B cell (primary cell): ENCODE measurements at regions not wholly inside any gene's neighbourhood (a gene's known extent, or its start where the extent isn't known, plus 50 kb on each side); places are given as distances from the start of the nearest gene placed in this dataset.

Experiments
- ATAC-seq: fragments of 200-7000 bp; cut with Tn5 transposase; one replicate; pipeline ENCODE4 v1.10.0; 2021; ENCODE audit warnings: low read depth, mild to moderate bottlenecking, moderate number of reproducible peaks, moderate library complexity
- CTCF ChIA-PET: fragments of 350-600 bp; sonication (Branson Sonifier 250); formaldehyde crosslinking; loops from one replicate; lab custom pipeline; 2021; ENCODE audit warnings: antibody characterized with exemption, inconsistent platforms; lab: Charles Lee
- POLR2A ChIA-PET: fragments of 350-600 bp; sonication (Branson Sonifier 250); formaldehyde crosslinking; loops from one replicate; lab custom pipeline; 2021; ENCODE audit warnings: antibody characterized with exemption; lab: Charles Lee
- DNase-seq: peaks from one replicate; pipeline ENCODE4 v3.0.0; 2013
- H2AFZ ChIP-seq: 2 replicates; pipeline ENCODE4 v1.6.1; 2012; ENCODE audit warnings: mild to moderate bottlenecking, low read depth, low read length; ENCODE audit not compliant: insufficient read depth, poor library complexity, severe bottlenecking
- H3K27ac ChIP-seq, 2 donors: 1 replicate in 1 of 2; 2 replicates in 1 of 2; pipeline ENCODE4 v1.5.1; 2012 to 2013; ENCODE audit warnings: low read length in 2 of 2, mild to moderate bottlenecking in 2 of 2, moderate library complexity in 1 of 2
- H3K27me3 ChIP-seq, 4 experiments: fragments of 200-600 bp in 1 of 4; sonication (generic) in 1 of 4; replicated peaks in 1 of 4; 1 replicate in 2 of 4; 2 replicates in 2 of 4; pipeline versions ENCODE4 v1.6.1 to v1.7.0; 2013 to 2016; ENCODE audit warnings: low read length in 3 of 4, mild to moderate bottlenecking in 2 of 4, mixed read lengths in 1 of 4, moderate library complexity in 1 of 4; ENCODE audit not compliant: insufficient read depth in 4 of 4, control insufficient read depth in 3 of 4; ENCODE audit errors: control extremely low read depth in 1 of 4
- H3K36me3 ChIP-seq, 2 experiments: replicated peaks in 1 of 2; 1 replicate in 1 of 2; 2 replicates in 1 of 2; pipeline versions ENCODE4 v1.6.1 to v1.7.1; 2013; ENCODE audit warnings: low read length in 1 of 2; ENCODE audit not compliant: insufficient read depth in 2 of 2, control insufficient read depth in 1 of 2; ENCODE audit errors: control extremely low read depth in 1 of 2, extremely low read depth in 1 of 2
- H3K4me1 ChIP-seq, 2 donors: fragments of 200-600 bp in 1 of 2; sonication (generic) in 1 of 2; 1 replicate in 1 of 2; 2 replicates in 1 of 2; pipeline versions ENCODE4 v1.5.1 to v1.6.1; 2013 to 2017; ENCODE audit warnings: low read length in 2 of 2; ENCODE audit not compliant: control insufficient read depth in 2 of 2, insufficient read depth in 2 of 2
- H3K4me2 ChIP-seq: replicated peaks from 2 replicates; pipeline ENCODE3; 2012; ENCODE audit warnings: mild to moderate bottlenecking, low read depth, low read length; ENCODE audit not compliant: poor library complexity, severe bottlenecking
- H3K4me3 ChIP-seq, 5 experiments: fragments of 200-600 bp in 1 of 5; sonication (generic) in 1 of 5; 1 replicate in 3 of 5; 2 replicates in 2 of 5; pipeline versions ENCODE4 v1.5.1 to v1.7.0; 2011 to 2016; ENCODE audit warnings: low read length in 4 of 5, mild to moderate bottlenecking in 4 of 5, low read depth in 2 of 5, control low read depth in 1 of 5, moderate library complexity in 1 of 5; ENCODE audit not compliant: insufficient read depth in 1 of 5; ENCODE audit errors: control extremely low read depth in 1 of 5, extremely low read depth in 1 of 5
- H3K79me2 ChIP-seq: fragments of 200-600 bp; sonication (generic); one replicate; pipeline ENCODE4 v1.6.0; 2016; ENCODE audit warnings: low read length; ENCODE audit not compliant: control insufficient read depth, insufficient read depth
- H3K9ac ChIP-seq: fragments of 200-600 bp; sonication (generic); 2 replicates; pipeline ENCODE4 v1.6.1; 2017; ENCODE audit warnings: mild to moderate bottlenecking, low read length, moderate library complexity
- H3K9me3 ChIP-seq, 3 donors: one replicate each; pipeline versions ENCODE4 v1.6.1 to v1.7.1; 2013; ENCODE audit warnings: low read length in 2 of 3; ENCODE audit not compliant: control insufficient read depth in 2 of 3, insufficient read depth in 1 of 3; ENCODE audit errors: control extremely low read depth in 1 of 3
- H4K20me1 ChIP-seq: 2 replicates; pipeline ENCODE4 v1.6.0; 2012; ENCODE audit warnings: mild to moderate bottlenecking, low read length; ENCODE audit not compliant: insufficient read depth, control insufficient read depth, poor library complexity, severe bottlenecking
- H3K27ac Mint-ChIP-seq: one replicate; pipeline ENCODE4 v1.8.0; 2021; ENCODE audit warnings: mixed read lengths
- H3K27me3 Mint-ChIP-seq: one replicate; pipeline ENCODE4 v1.8.0; 2021; ENCODE audit warnings: mixed read lengths
- H3K4me1 Mint-ChIP-seq: one replicate; pipeline ENCODE4 v1.8.0; 2021; ENCODE audit warnings: mixed read lengths
- H3K4me3 Mint-ChIP-seq: one replicate; pipeline ENCODE4 v1.8.0; 2021; ENCODE audit warnings: mixed read lengths
- H3K9me3 Mint-ChIP-seq: one replicate; pipeline ENCODE4 v1.8.0; 2022; ENCODE audit warnings: mixed read lengths; ENCODE audit not compliant: insufficient read depth
- EZH2 ChIP-seq: IDR thresholded peaks from 2 replicates; pipeline ENCODE4 v1.6.1; 2012; ENCODE audit warnings: borderline replicate concordance, low read depth, mild to moderate bottlenecking, moderate library complexity, low read length; ENCODE audit not compliant: insufficient read depth, poor library complexity, severe bottlenecking
- WGBS: methylation state at CpG from one replicate; pipeline ENCODE4 v1.1.5; 2013; ENCODE audit warnings: missing lambda C conversion rate; ENCODE audit not compliant: insufficient coverage; 5-methylcytosine and 5-hydroxymethylcytosine counted together
- intact Hi-C: fragments of 100-400 bp; cut with micrococcal nuclease; formaldehyde crosslinking; loops from one replicate; pipeline ENCODE4 v1.10.0; 2022
- TF ChIP-seq, protein P1 (sequence below): fragments of 200-600 bp; IDR thresholded peaks from one replicate; pipeline ENCODE4 v1.8.0; 2022; ENCODE audit warnings: antibody characterized with exemption, mild to moderate bottlenecking

DNA sequence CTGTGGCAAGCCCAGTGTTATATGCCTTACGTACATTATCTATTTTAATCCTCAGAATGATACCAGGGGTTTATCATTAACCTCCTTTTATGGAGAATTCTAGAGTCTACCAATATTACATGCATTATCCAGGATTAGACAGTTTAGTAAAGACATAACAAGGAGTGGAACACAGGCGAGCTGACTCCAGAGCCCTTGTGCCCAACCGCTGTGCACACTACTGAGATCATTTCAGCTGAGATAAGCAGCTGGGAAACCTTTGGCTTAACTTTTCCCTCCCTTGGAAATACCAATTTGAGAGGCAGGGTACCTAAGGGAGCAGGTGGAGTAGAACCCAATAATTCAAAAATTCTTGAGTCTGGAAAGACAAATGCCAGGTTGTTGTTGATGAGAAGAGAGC lies 59.8 kb upstream of the ATP1B1 start:
- CTCF ChIA-PET = no interaction called here
- Mint-ChIP-seq H3K27me3 (peaks cover 6% of the 10 kb centered on the region), H3K4me3 (no peak overlapping the region), H3K4me1 (peaks cover 23% of the 10 kb centered on the region), H3K27ac (no peak overlapping the region), H3K9me3 (no peaks in the 10 kb centered on the region)
- Histone ChIP-seq H2AFZ (no peak overlapping the region), H3K9me3 (no peaks in the 10 kb centered on the region), H3K4me1 (peaks cover 16% of the 10 kb centered on the region in 2 donors), H3K79me2 (no peaks in the 10 kb centered on the region), H4K20me1 (no peaks in the 10 kb centered on the region), H3K36me3 (no peaks in the 10 kb centered on the region), H3K27ac (no peak overlapping the region), H3K27me3 (no peaks in the 10 kb centered on the region), H3K4me2 (no peak overlapping the region), H3K4me3 (no peak overlapping the region), H3K9ac (no peak overlapping the region)
- no peak for DNase-seq
- POLR2A ChIA-PET = no interaction called here
- 93% methylated on average over 2 of the region's 3 CpGs for WGBS
- no peak for ATAC-seq
- TF ChIP-seq, protein P1, sequence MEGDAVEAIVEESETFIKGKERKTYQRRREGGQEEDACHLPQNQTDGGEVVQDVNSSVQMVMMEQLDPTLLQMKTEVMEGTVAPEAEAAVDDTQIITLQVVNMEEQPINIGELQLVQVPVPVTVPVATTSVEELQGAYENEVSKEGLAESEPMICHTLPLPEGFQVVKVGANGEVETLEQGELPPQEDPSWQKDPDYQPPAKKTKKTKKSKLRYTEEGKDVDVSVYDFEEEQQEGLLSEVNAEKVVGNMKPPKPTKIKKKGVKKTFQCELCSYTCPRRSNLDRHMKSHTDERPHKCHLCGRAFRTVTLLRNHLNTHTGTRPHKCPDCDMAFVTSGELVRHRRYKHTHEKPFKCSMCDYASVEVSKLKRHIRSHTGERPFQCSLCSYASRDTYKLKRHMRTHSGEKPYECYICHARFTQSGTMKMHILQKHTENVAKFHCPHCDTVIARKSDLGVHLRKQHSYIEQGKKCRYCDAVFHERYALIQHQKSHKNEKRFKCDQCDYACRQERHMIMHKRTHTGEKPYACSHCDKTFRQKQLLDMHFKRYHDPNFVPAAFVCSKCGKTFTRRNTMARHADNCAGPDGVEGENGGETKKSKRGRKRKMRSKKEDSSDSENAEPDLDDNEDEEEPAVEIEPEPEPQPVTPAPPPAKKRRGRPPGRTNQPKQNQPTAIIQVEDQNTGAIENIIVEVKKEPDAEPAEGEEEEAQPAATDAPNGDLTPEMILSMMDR = no peak
- TF ChIP-seq EZH2 = no peak
- intact Hi-C loops = no loop called here

DNA sequence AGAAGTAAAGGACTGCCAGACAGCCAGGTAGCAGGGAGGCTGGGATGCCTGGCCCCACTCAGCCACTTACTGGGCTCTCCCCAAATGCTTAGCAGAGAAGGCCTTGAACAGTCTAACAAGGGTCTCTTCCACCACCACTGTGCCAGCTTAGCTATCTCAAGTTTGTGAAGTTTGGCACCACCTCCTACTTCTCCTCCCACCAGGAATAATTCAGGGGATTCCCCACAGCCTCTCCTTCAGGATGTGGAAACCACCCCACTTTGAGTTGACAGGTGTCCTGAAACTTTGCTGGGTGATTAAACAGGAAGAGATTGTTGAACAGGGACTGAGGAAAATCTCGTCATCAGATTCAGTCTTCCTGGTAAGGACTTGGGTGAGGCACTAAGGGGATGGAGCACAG lies 59.4 kb upstream of the ATP1B1 start:
- CTCF ChIA-PET = no interaction called here
- H3K27me3 Mint-ChIP-seq = peaks cover 3% of the 10 kb centered on the region

More for the DNA sequence above, 59.4 kb upstream of the ATP1B1 start:
- Histone ChIP-seq H3K27ac (no peak overlapping the region), H3K4me3 (no peak overlapping the region), H3K4me1 (peaks cover 16% of the 10 kb centered on the region in 2 donors), H2AFZ (no peak overlapping the region), H3K4me2 (no peak overlapping the region), H3K9ac (no peak overlapping the region), H3K27me3 (no peaks in the 10 kb centered on the region), H3K9me3 (no peaks in the 10 kb centered on the region), H4K20me1 (no peaks in the 10 kb centered on the region), H3K79me2 (no peaks in the 10 kb centered on the region), H3K36me3 (no peaks in the 10 kb centered on the region)
- H3K4me3 Mint-ChIP-seq = no peak overlapping the region
- POLR2A ChIA-PET = no interaction called here
- intact Hi-C loops = no loop called here
- H3K9me3 Mint-ChIP-seq = no peaks in the 10 kb centered on the region
- WGBS = 89% methylated on average over 1 of the region's 1 CpG
- no peak for DNase-seq
- ATAC-seq = no peak
- no peak for TF ChIP-seq EZH2
- TF ChIP-seq, protein P1 = no peak
- peaks cover 23% of the 10 kb centered on the region for H3K4me1 Mint-ChIP-seq
- no peak overlapping the region for H3K27ac Mint-ChIP-seq
